Neural cell (in vitro differentiated cells): ENCODE measurements at regions not wholly inside any gene's neighbourhood (a gene's known extent, or its start where the extent isn't known, plus 50 kb on each side); places are given as distances from the start of the nearest gene placed in this dataset.
A peak's percentile ranks its signal among the peaks of the same experiment; 100 is the strongest.

Experiments used
- CTCF ChIP-seq: fragments of 450-650 bp; IDR thresholded peaks from 2 replicates; pipeline ENCODE4 v1.5.1; 2014; ENCODE audit warnings: antibody characterized with exemption, mild to moderate bottlenecking, moderate library complexity; ENCODE audit not compliant: poor library complexity, severe bottlenecking
- EZH2 ChIP-seq: fragments of 200-600, 300-800 bp; shearing (Covaris generic), sonication (generic); IDR thresholded peaks from 2 replicates; pipeline ENCODE4 v1.6.1; 2014; ENCODE audit warnings: antibody characterized with exemption, low read length, borderline replicate concordance, mild to moderate bottlenecking; ENCODE audit not compliant: insufficient read depth, poor library complexity, severe bottlenecking
- POLR2AphosphoS5 ChIP-seq: IDR thresholded peaks from 2 replicates; pipeline ENCODE4 v1.6.1; 2012
- RAD21 ChIP-seq: fragments of 450-650 bp; conservative IDR thresholded peaks from 2 replicates; pipeline ENCODE4 v1.6.1; 2014; ENCODE audit warnings: antibody characterized with exemption, mild to moderate bottlenecking, moderate library complexity
- REST ChIP-seq: IDR thresholded peaks from 2 replicates; pipeline ENCODE4 v1.6.1; 2012; ENCODE audit warnings: borderline replicate concordance
- SMC3 ChIP-seq: fragments of 450-650 bp; conservative IDR thresholded peaks from 2 replicates; pipeline ENCODE4 v1.6.1; 2014; ENCODE audit warnings: antibody characterized with exemption, mild to moderate bottlenecking, moderate library complexity; ENCODE audit not compliant: poor library complexity
- TAF1 ChIP-seq: IDR thresholded peaks from 2 replicates; pipeline ENCODE4 v1.6.1; 2012; ENCODE audit warnings: low read depth

- TF ChIP-seq CTCF (peak; percentile 98), POLR2AphosphoS5 (no peak), REST (no peak), EZH2 (no peak), TAF1 (no peak), RAD21 (peak; percentile 99), SMC3 (peak; percentile 98)
Measured at GRCh38 chr7:131945313-131945911, 389.0 kb upstream of the PODXL start.
